Gastroesophageal sphincter (tissue), 3 donors: ENCODE measurements at regions not wholly inside any gene's neighbourhood (a gene's known extent, or its start where the extent isn't known, plus 50 kb on each side); places are given as distances from the start of the nearest gene placed in this dataset.

Experiments used
- EP300 ChIP-seq: sonication (generic); formaldehyde crosslinking; IDR thresholded peaks from one replicate; pipeline ENCODE4 v1.6.1; 2017; ENCODE audit warnings: antibody characterized with exemption, mild to moderate bottlenecking
- POLR2A ChIP-seq, 2 donors: fragments of 450-650 bp; IDR thresholded peaks; one replicate each; pipeline ENCODE4 v1.6.1; 2017; ENCODE audit warnings: antibody characterized with exemption in 2 of 2, mild to moderate bottlenecking in 2 of 2, moderate library complexity in 1 of 2
- POLR2AphosphoS5 ChIP-seq: sonication (generic); formaldehyde crosslinking; IDR thresholded peaks from one replicate; pipeline ENCODE4 v1.6.1; 2017; ENCODE audit warnings: antibody characterized with exemption
- TF ChIP-seq, protein P1 (sequence below), 4 experiments: fragments of 200-600 bp in 2 of 4; fragments of 450-650 bp in 2 of 4; sonication (generic) in 1 of 4; IDR thresholded peaks; one replicate each; pipeline ENCODE4 v1.5.1; 2017 to 2019; ENCODE audit warnings: antibody characterized with exemption in 4 of 4, mild to moderate bottlenecking in 2 of 4, moderate library complexity in 2 of 4

DNA sequence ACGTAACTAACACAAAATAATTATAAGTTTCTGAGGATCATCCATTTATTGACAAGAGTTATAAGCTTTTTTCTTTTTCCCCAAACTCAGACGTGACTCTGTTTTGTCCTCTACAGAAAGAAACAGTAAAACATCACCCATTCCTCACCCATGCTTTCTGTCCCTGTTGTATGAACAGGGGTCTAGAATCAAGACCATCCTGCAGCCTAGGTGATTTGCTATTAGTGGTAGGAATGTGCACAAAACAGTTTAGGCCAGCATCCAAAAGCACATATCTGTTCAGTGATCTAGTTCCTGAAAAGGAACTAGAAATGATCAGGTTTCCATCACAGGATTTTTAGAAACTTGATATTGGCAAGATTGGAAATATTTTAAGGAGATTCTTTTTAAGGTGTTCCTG, 527.6 kb downstream of the SOX2 start:
- no peak for TF ChIP-seq POLR2A (IDR thresholded peaks at IDR 0.05)
- TF ChIP-seq, protein P1, sequence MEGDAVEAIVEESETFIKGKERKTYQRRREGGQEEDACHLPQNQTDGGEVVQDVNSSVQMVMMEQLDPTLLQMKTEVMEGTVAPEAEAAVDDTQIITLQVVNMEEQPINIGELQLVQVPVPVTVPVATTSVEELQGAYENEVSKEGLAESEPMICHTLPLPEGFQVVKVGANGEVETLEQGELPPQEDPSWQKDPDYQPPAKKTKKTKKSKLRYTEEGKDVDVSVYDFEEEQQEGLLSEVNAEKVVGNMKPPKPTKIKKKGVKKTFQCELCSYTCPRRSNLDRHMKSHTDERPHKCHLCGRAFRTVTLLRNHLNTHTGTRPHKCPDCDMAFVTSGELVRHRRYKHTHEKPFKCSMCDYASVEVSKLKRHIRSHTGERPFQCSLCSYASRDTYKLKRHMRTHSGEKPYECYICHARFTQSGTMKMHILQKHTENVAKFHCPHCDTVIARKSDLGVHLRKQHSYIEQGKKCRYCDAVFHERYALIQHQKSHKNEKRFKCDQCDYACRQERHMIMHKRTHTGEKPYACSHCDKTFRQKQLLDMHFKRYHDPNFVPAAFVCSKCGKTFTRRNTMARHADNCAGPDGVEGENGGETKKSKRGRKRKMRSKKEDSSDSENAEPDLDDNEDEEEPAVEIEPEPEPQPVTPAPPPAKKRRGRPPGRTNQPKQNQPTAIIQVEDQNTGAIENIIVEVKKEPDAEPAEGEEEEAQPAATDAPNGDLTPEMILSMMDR (IDR thresholded peaks at IDR 0.05): no peak
- no peak for TF ChIP-seq EP300
- TF ChIP-seq POLR2AphosphoS5: no peak
